Smooth muscle cell (in vitro differentiated cells): ENCODE measurements at regions not wholly inside any gene's neighbourhood (a gene's known extent, or its start where the extent isn't known, plus 50 kb on each side); places are given as distances from the start of the nearest gene placed in this dataset.

ENCODE experiments used
- DNase-seq: peaks from one replicate; lab custom pipeline; 2025; ENCODE audit not compliant: unreplicated experiment; lab: John Stamatoyannopoulos, UW
- H2AFZ ChIP-seq: fragments of 200-600 bp; sonication (generic); 2 replicates; pipeline ENCODE4 v1.6.0; 2016; ENCODE audit warnings: antibody characterized with exemption, low read depth, mild to moderate bottlenecking
- H3F3A ChIP-seq: fragments of 200-600 bp; sonication (generic); 2 replicates; pipeline ENCODE4 v1.6.0; 2017; ENCODE audit warnings: antibody characterized with exemption, low read depth
- H3K27ac ChIP-seq: fragments of 200-600 bp; sonication (generic); 2 replicates; pipeline ENCODE4 v1.5.1; 2016; ENCODE audit warnings: low read depth, mild to moderate bottlenecking
- H3K27me3 ChIP-seq: fragments of 200-600 bp; sonication (generic); 2 replicates; pipeline ENCODE4 v1.6.1; 2016; ENCODE audit warnings: low read depth, mild to moderate bottlenecking
- H3K36me3 ChIP-seq: fragments of 200-600 bp; sonication (generic); 2 replicates; pipeline ENCODE4 v1.5.1; 2016; ENCODE audit warnings: low read depth
- H3K4me1 ChIP-seq: fragments of 200-600 bp; sonication (generic); 2 replicates; pipeline ENCODE4 v1.5.1; 2016; ENCODE audit warnings: low read depth
- H3K4me2 ChIP-seq: fragments of 200-600 bp; sonication (generic); 2 replicates; pipeline ENCODE4 v1.6.0; 2016; ENCODE audit warnings: mild to moderate bottlenecking
- H3K4me3 ChIP-seq: fragments of 200-600 bp; sonication (generic); 2 replicates; pipeline ENCODE4 v1.5.1; 2016; ENCODE audit warnings: mild to moderate bottlenecking
- H3K79me2 ChIP-seq: fragments of 200-600 bp; sonication (generic); 2 replicates; pipeline ENCODE4 v1.6.0; 2016; ENCODE audit warnings: low read depth, mild to moderate bottlenecking
- H3K9ac ChIP-seq: fragments of 200-600 bp; sonication (generic); 2 replicates; pipeline ENCODE4 v1.6.0; 2016; ENCODE audit warnings: low read depth
- H3K9me3 ChIP-seq: fragments of 200-600 bp; sonication (generic); replicated peaks from 2 replicates; pipeline ENCODE4 v1.5.1; 2016; ENCODE audit warnings: low read depth
- H4K20me1 ChIP-seq: fragments of 200-600 bp; sonication (generic); 2 replicates; pipeline ENCODE4 v1.6.0; 2016; ENCODE audit warnings: low read depth
- CTCF ChIP-seq: fragments of 200-600 bp; sonication (generic); IDR thresholded peaks from 2 replicates; pipeline ENCODE4 v1.5.1; 2017; ENCODE audit warnings: borderline replicate concordance, mild to moderate bottlenecking, antibody characterized with exemption; ENCODE audit not compliant: insufficient read depth, poor library complexity, severe bottlenecking
- WGBS: methylation state at CpG from one replicate; pipeline ENCODE4 v1.1.7; 2016; ENCODE audit warnings: low lambda C conversion rate; 5-methylcytosine and 5-hydroxymethylcytosine counted together

- Histone ChIP-seq H3K4me1 (peaks cover 28% of the 10 kb centered on the region), H3K27ac (peak overlapping the region; percentile 85)
- no peak for DNase-seq
These were observed 166.8 kb upstream of the RUNX1 start for GRCh38 chr21:35215870-35216269.

GRCh38 chr21:35212393-35213127 is 163.5 kb upstream of the RUNX1 start:
- Histone ChIP-seq H3K9ac (no peak overlapping the region), H3K27ac (peak overlapping the region; percentile 72), H2AFZ (peak overlapping the region; percentile 58), H3K4me3 (no peak overlapping the region), H3K27me3 (no peaks in the 10 kb centered on the region), H3F3A (peaks cover 17% of the 10 kb centered on the region), H3K9me3 (no peaks in the 10 kb centered on the region), H3K4me2 (peak overlapping the region; percentile 44), H3K36me3 (no peaks in the 10 kb centered on the region), H3K4me1 (peaks cover 30% of the 10 kb centered on the region), H3K79me2 (no peaks in the 10 kb centered on the region), H4K20me1 (no peaks in the 10 kb centered on the region)
- 12% methylated on average over 3 of the region's 3 CpGs for WGBS
- DNase-seq = no peak
- TF ChIP-seq CTCF = no peak

More at GRCh38 chr21:35215870-35216269, 166.8 kb upstream of the RUNX1 start:
- no peaks in the 10 kb centered on the region for H4K20me1 ChIP-seq
- 80% methylated on average over 1 of the region's 1 CpG for WGBS
- no peaks in the 10 kb centered on the region for H3K36me3 ChIP-seq
- no peaks in the 10 kb centered on the region for H3K79me2 ChIP-seq
- no peak for TF ChIP-seq CTCF
- no peak overlapping the region for H3K9ac ChIP-seq
- no peak overlapping the region for H3K4me3 ChIP-seq
- H3K9me3 ChIP-seq = no peaks in the 10 kb centered on the region
- H2AFZ ChIP-seq = no peak overlapping the region
- peaks cover 17% of the 10 kb centered on the region for H3F3A ChIP-seq
- H3K4me2 ChIP-seq = no peak overlapping the region
- no peaks in the 10 kb centered on the region for H3K27me3 ChIP-seq

GRCh38 chr21:35211782-35212181 is 162.7 kb upstream of the RUNX1 start:
- Histone ChIP-seq H2AFZ (no peak overlapping the region), H3K79me2 (no peaks in the 10 kb centered on the region), H3K4me3 (no peak overlapping the region), H3K27me3 (no peaks in the 10 kb centered on the region), H3K27ac (peak overlapping the region; percentile 72), H3K9ac (no peak overlapping the region), H3K4me2 (no peak overlapping the region), H3F3A (peaks cover 9% of the 10 kb centered on the region), H3K4me1 (peaks cover 22% of the 10 kb centered on the region), H3K9me3 (no peaks in the 10 kb centered on the region), H4K20me1 (no peaks in the 10 kb centered on the region), H3K36me3 (no peaks in the 10 kb centered on the region)
- 73% methylated on average over 6 of the region's 6 CpGs for WGBS
- DNase-seq = no peak
- TF ChIP-seq CTCF = no peak

GRCh38 chr21:35210093-35210492 is 161.0 kb upstream of the RUNX1 start:
- Histone ChIP-seq H3K4me3 (no peak overlapping the region), H3K4me2 (no peak overlapping the region), H3K9ac (no peak overlapping the region), H3K9me3 (no peaks in the 10 kb centered on the region), H3F3A (peaks cover 5% of the 10 kb centered on the region), H2AFZ (no peak overlapping the region), H3K27ac (peak overlapping the region; percentile 94), H3K36me3 (no peaks in the 10 kb centered on the region), H3K79me2 (no peaks in the 10 kb centered on the region), H3K4me1 (peaks cover 18% of the 10 kb centered on the region), H4K20me1 (no peaks in the 10 kb centered on the region), H3K27me3 (no peaks in the 10 kb centered on the region)
- DNase-seq = no peak
- 94% methylated on average over 4 of the region's 4 CpGs for WGBS
- no peak for TF ChIP-seq CTCF
